ENCODE measurements at regions not wholly inside any gene's neighbourhood (a gene's known extent, or its start where the extent isn't known, plus 50 kb on each side); places are given as distances from the start of the nearest gene placed in this dataset.

- BruUV-seq (replicated peaks): no TSS peak
- no peak overlapping the region for H3K9ac ChIP-seq (replicated peaks; ENCODE audit: extremely low read depth, insufficient read depth, low read length)
- no peak overlapping the region for H3K4me3 ChIP-seq (replicated peaks in 1 of 3; ENCODE audit: insufficient read depth in 1 of 3, low read depth in 1 of 3, low read length in 3 of 3)
- TF ChIP-seq POLR2AphosphoS5 (IDR thresholded peaks at IDR 0.05; ENCODE audit: insufficient read depth, low read depth, low read length): no peak
- TF ChIP-seq JUN (IDR thresholded peaks at IDR 0.05; ENCODE audit: borderline replicate concordance, insufficient read depth, insufficient read length, low read depth): no peak
- dilution Hi-C loops (cut with MboI; ENCODE audit: extremely low pct_ligation_motif_present, low sequenced_read_pairs): no loop called here
- no peaks in the 10 kb centered on the region for H3K4me1 ChIP-seq (ENCODE audit: control insufficient read depth, extremely low read depth, insufficient read depth, low read length)
- DNase-seq (ENCODE audit: low read depth, low spot score): no peak
- H3K9me3 ChIP-seq (replicated peaks; ENCODE audit: control insufficient read depth, insufficient read depth, low read length): no peaks in the 10 kb centered on the region
- no peaks in the 10 kb centered on the region for H3K36me3 ChIP-seq (ENCODE audit: control insufficient read depth in 2 of 2, extremely low read depth in 1 of 2, insufficient read depth in 2 of 2, low read length in 2 of 2)
- ChIA-PET CTCF (no interaction called here), POLR2A (no interaction called here)
- intact Hi-C loops (cut with micrococcal nuclease): no loop called here
- no peaks in the 10 kb centered on the region for H4K20me1 ChIP-seq (replicated peaks; ENCODE audit: control insufficient read depth, extremely low read depth, insufficient read depth, low read length)
- H2AFZ ChIP-seq (ENCODE audit: low read depth, low read length): no peak overlapping the region
- no peak overlapping the region for H3K4me2 ChIP-seq (ENCODE audit: insufficient read depth, low read length)
- peaks cover 0 to 8% of the 10 kb centered on the region in 2 experiments for H3K27me3 ChIP-seq (ENCODE audit: control insufficient read depth in 2 of 2, insufficient read depth in 2 of 2, low read length in 2 of 2)
- H3K79me2 ChIP-seq (ENCODE audit: control insufficient read depth, insufficient read depth, low read length): no peaks in the 10 kb centered on the region
- no peak overlapping the region for H3K27ac ChIP-seq (ENCODE audit: insufficient read depth, low read depth, low read length)
- H3K9me1 ChIP-seq (replicated peaks; ENCODE audit: control insufficient read depth, extremely low read depth, insufficient read depth, low read length): no peaks in the 10 kb centered on the region
- no peak for FAIRE-seq
These were observed 303.5 kb upstream of the GADL1 start for GRCh38 chr3:31197941-31198340.

- Histone ChIP-seq H2AFZ (ENCODE audit: low read depth, low read length) (no peak overlapping the region), H4K20me1 (replicated peaks; ENCODE audit: control insufficient read depth, extremely low read depth, insufficient read depth, low read length) (no peaks in the 10 kb centered on the region), H3K27ac (ENCODE audit: insufficient read depth, low read depth, low read length) (no peak overlapping the region), H3K36me3 (ENCODE audit: control insufficient read depth in 2 of 2, extremely low read depth in 1 of 2, insufficient read depth in 2 of 2, low read length in 2 of 2) (no peaks in the 10 kb centered on the region), H3K9me3 (replicated peaks; ENCODE audit: control insufficient read depth, insufficient read depth, low read length) (no peaks in the 10 kb centered on the region), H3K9ac (replicated peaks; ENCODE audit: extremely low read depth, insufficient read depth, low read length) (no peak overlapping the region), H3K4me2 (ENCODE audit: insufficient read depth, low read length) (no peak overlapping the region), H3K9me1 (replicated peaks; ENCODE audit: control insufficient read depth, extremely low read depth, insufficient read depth, low read length) (no peaks in the 10 kb centered on the region), H3K79me2 (ENCODE audit: control insufficient read depth, insufficient read depth, low read length) (no peaks in the 10 kb centered on the region), H3K4me1 (ENCODE audit: control insufficient read depth, extremely low read depth, insufficient read depth, low read length) (no peaks in the 10 kb centered on the region), H3K27me3 (ENCODE audit: control insufficient read depth in 2 of 2, insufficient read depth in 2 of 2, low read length in 2 of 2) (peaks cover 0 to 6% of the 10 kb centered on the region in 2 experiments), H3K4me3 (replicated peaks in 1 of 3; ENCODE audit: insufficient read depth in 1 of 3, low read depth in 1 of 3, low read length in 3 of 3) (no peak overlapping the region)
- dilution Hi-C loops (cut with MboI; ENCODE audit: extremely low pct_ligation_motif_present, low sequenced_read_pairs): no loop called here
- no peak for FAIRE-seq
- CTCF ChIA-PET: no interaction called here
- DNase-seq (ENCODE audit: low read depth, low spot score): no peak
- no TSS peak for BruUV-seq (replicated peaks)
- TF ChIP-seq FOS (IDR thresholded peaks at IDR 0.05; ENCODE audit: borderline replicate concordance, insufficient read depth, low read length): no peak
- TF ChIP-seq POLR2AphosphoS5 (IDR thresholded peaks at IDR 0.05; ENCODE audit: insufficient read depth, low read depth, low read length): no peak
- no peak for TF ChIP-seq EZH2 (IDR thresholded peaks at IDR 0.05; ENCODE audit: borderline replicate concordance, low read depth, low read length, severe bottlenecking)
- TF ChIP-seq, protein P1, sequence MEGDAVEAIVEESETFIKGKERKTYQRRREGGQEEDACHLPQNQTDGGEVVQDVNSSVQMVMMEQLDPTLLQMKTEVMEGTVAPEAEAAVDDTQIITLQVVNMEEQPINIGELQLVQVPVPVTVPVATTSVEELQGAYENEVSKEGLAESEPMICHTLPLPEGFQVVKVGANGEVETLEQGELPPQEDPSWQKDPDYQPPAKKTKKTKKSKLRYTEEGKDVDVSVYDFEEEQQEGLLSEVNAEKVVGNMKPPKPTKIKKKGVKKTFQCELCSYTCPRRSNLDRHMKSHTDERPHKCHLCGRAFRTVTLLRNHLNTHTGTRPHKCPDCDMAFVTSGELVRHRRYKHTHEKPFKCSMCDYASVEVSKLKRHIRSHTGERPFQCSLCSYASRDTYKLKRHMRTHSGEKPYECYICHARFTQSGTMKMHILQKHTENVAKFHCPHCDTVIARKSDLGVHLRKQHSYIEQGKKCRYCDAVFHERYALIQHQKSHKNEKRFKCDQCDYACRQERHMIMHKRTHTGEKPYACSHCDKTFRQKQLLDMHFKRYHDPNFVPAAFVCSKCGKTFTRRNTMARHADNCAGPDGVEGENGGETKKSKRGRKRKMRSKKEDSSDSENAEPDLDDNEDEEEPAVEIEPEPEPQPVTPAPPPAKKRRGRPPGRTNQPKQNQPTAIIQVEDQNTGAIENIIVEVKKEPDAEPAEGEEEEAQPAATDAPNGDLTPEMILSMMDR (IDR thresholded peaks at IDR 0.05; ENCODE audit: extremely low read depth in 1 of 2, insufficient read depth in 1 of 2, low read depth in 1 of 2, low read length in 2 of 2): no peak
- TF ChIP-seq MAX (IDR thresholded peaks at IDR 0.05; ENCODE audit: insufficient read depth, insufficient read length): no peak
- no peak for TF ChIP-seq POLR2A (IDR thresholded peaks at IDR 0.05; ENCODE audit: low read depth, low read length)
- TF ChIP-seq MYC (IDR thresholded peaks at IDR 0.05; ENCODE audit: low read depth, low read length): no peak
- no peak for TF ChIP-seq GATA2 (IDR thresholded peaks at IDR 0.05; ENCODE audit: insufficient read depth, insufficient read length, low read depth, low read length)
- TF ChIP-seq JUN (IDR thresholded peaks at IDR 0.05; ENCODE audit: borderline replicate concordance, insufficient read depth, insufficient read length, low read depth): no peak
- POLR2A ChIA-PET: no interaction called here
- intact Hi-C loops (cut with micrococcal nuclease): no loop called here
These were observed 304.4 kb upstream of the GADL1 start for GRCh38 chr3:31198890-31199289.

Data from endothelial cell of umbilical vein (primary cell).